ENCODE measurements at regions not wholly inside any gene's neighbourhood (a gene's known extent, or its start where the extent isn't known, plus 50 kb on each side); places are given as distances from the start of the nearest gene placed in this dataset.

GRCh38 chr10:8656261-8656660 is 601.8 kb downstream of the GATA3 start:
- no peak for FAIRE-seq
- dilution Hi-C loops (cut with MboI; ENCODE audit: extremely low pct_ligation_motif_present, low sequenced_read_pairs): no loop called here
- H3K4me1 ChIP-seq (ENCODE audit: control insufficient read depth, extremely low read depth, insufficient read depth, low read length): no peaks in the 10 kb centered on the region

GRCh38 chr10:8659982-8660381 is 605.5 kb downstream of the GATA3 start:
- H3K27me3 ChIP-seq (ENCODE audit: control insufficient read depth, extremely low read depth, insufficient read depth, low read length): no peaks in the 10 kb centered on the region
- H3K36me3 ChIP-seq (ENCODE audit: control insufficient read depth in 2 of 2, extremely low read depth in 1 of 2, insufficient read depth in 2 of 2, low read length in 2 of 2): no peaks in the 10 kb centered on the region
- no peaks in the 10 kb centered on the region for H4K20me1 ChIP-seq (ENCODE audit: control insufficient read depth, extremely low read depth, insufficient read depth, low read length)
- H3K79me2 ChIP-seq (ENCODE audit: control insufficient read depth, insufficient read depth, low read length): no peaks in the 10 kb centered on the region
- H3K27ac ChIP-seq (ENCODE audit: control insufficient read depth, insufficient read depth, low read length): no peak overlapping the region
- DNase-seq (ENCODE audit: low read depth, low spot score) (no peak), FAIRE-seq (no peak)
- no peak overlapping the region for H3K9ac ChIP-seq (ENCODE audit: control insufficient read depth, extremely low read depth, insufficient read depth, low read length)
- H3K9me3 ChIP-seq (ENCODE audit: control insufficient read depth, low read depth, low read length): no peaks in the 10 kb centered on the region
- TF ChIP-seq EZH2 (IDR thresholded peaks at IDR 0.05; ENCODE audit: low read length) (no peak), CTCF (optimal IDR thresholded peaks at IDR 0.05 in 1 of 3, IDR thresholded peaks at IDR 0.05 in 1 of 3, conservative IDR thresholded peaks at IDR 0.05 in 1 of 3; ENCODE audit: extremely low read depth in 1 of 3, insufficient read depth in 2 of 3, low read length in 3 of 3) (no peak)
- dilution Hi-C loops (cut with MboI; ENCODE audit: extremely low pct_ligation_motif_present, low sequenced_read_pairs): no loop called here
- no peaks in the 10 kb centered on the region for H3K4me1 ChIP-seq (ENCODE audit: control insufficient read depth, extremely low read depth, insufficient read depth, low read length)
- H3K9me1 ChIP-seq (ENCODE audit: control insufficient read depth, extremely low read depth, insufficient read depth, low read length): no peaks in the 10 kb centered on the region
- no peak overlapping the region for H3K4me3 ChIP-seq (ENCODE audit: control insufficient read depth in 2 of 3, extremely low read depth in 1 of 3, insufficient read depth in 2 of 3, low read depth in 1 of 3, low read length in 3 of 3)
- H3K4me2 ChIP-seq (ENCODE audit: control insufficient read depth, extremely low read depth, insufficient read depth, low read depth, low read length): no peak overlapping the region
- no peak overlapping the region for H2AFZ ChIP-seq (ENCODE audit: control insufficient read depth, low read length)

More at GRCh38 chr10:8656261-8656660, 601.8 kb downstream of the GATA3 start:
- no peak overlapping the region for H2AFZ ChIP-seq (ENCODE audit: control insufficient read depth, low read length)
- no peaks in the 10 kb centered on the region for H4K20me1 ChIP-seq (ENCODE audit: control insufficient read depth, extremely low read depth, insufficient read depth, low read length)
- no peaks in the 10 kb centered on the region for H3K27me3 ChIP-seq (ENCODE audit: control insufficient read depth, extremely low read depth, insufficient read depth, low read length)
- H3K9me1 ChIP-seq (ENCODE audit: control insufficient read depth, extremely low read depth, insufficient read depth, low read length): no peaks in the 10 kb centered on the region
- H3K27ac ChIP-seq (ENCODE audit: control insufficient read depth, insufficient read depth, low read length): no peak overlapping the region
- no peak overlapping the region for H3K9ac ChIP-seq (ENCODE audit: control insufficient read depth, extremely low read depth, insufficient read depth, low read length)
- no peaks in the 10 kb centered on the region for H3K36me3 ChIP-seq (ENCODE audit: control insufficient read depth in 2 of 2, extremely low read depth in 1 of 2, insufficient read depth in 2 of 2, low read length in 2 of 2)
- DNase-seq (ENCODE audit: low read depth, low spot score): no peak
- H3K79me2 ChIP-seq (ENCODE audit: control insufficient read depth, insufficient read depth, low read length): no peaks in the 10 kb centered on the region
- no peak overlapping the region for H3K4me3 ChIP-seq (ENCODE audit: control insufficient read depth in 2 of 3, extremely low read depth in 1 of 3, insufficient read depth in 2 of 3, low read depth in 1 of 3, low read length in 3 of 3)
- TF ChIP-seq CTCF (optimal IDR thresholded peaks at IDR 0.05 in 1 of 3, IDR thresholded peaks at IDR 0.05 in 1 of 3, conservative IDR thresholded peaks at IDR 0.05 in 1 of 3; ENCODE audit: extremely low read depth in 1 of 3, insufficient read depth in 2 of 3, low read length in 3 of 3) (no peak), EZH2 (IDR thresholded peaks at IDR 0.05; ENCODE audit: low read length) (no peak)
- H3K4me2 ChIP-seq (ENCODE audit: control insufficient read depth, extremely low read depth, insufficient read depth, low read depth, low read length): no peak overlapping the region
- no peaks in the 10 kb centered on the region for H3K9me3 ChIP-seq (ENCODE audit: control insufficient read depth, low read depth, low read length)
